Heart right ventricle (tissue), 16 donors: ENCODE measurements at regions not wholly inside any gene's neighbourhood (a gene's known extent, or its start where the extent isn't known, plus 50 kb on each side); places are given as distances from the start of the nearest gene placed in this dataset.

Experiments used
- ATAC-seq, 8 donors: fragments of 200-7000 bp; cut with Tn5 transposase; one replicate each; pipeline ENCODE4 v1.9.1; 2020; ENCODE audit warnings: mild to moderate bottlenecking in 8 of 8, moderate library complexity in 8 of 8, moderate number of reproducible peaks in 1 of 8
- DNase-seq, 2 donors: peaks; one replicate each; pipeline ENCODE4 v3.0.0-alpha.2; 2020
- H3K27ac ChIP-seq, 10 donors: fragments of 200-600 bp; sonication (generic) in 2 of 10; one replicate each; pipeline versions ENCODE4 v1.5.0 to v1.8.0; 2020 to 2022; ENCODE audit warnings: mild to moderate bottlenecking in 3 of 10
- H3K27me3 ChIP-seq, 7 donors: fragments of 200-600 bp; one replicate each; pipeline ENCODE4 v1.8.0; 2021 to 2022; ENCODE audit warnings: mild to moderate bottlenecking in 2 of 7
- H3K36me3 ChIP-seq, 9 donors: fragments of 200-600 bp; sonication (generic) in 1 of 9; one replicate each; pipeline versions ENCODE4 v1.5.0 to v1.8.0; 2020 to 2022; ENCODE audit warnings: mild to moderate bottlenecking in 2 of 9
- H3K4me1 ChIP-seq, 9 donors: fragments of 200-600 bp; sonication (generic) in 1 of 9; one replicate each; pipeline versions ENCODE4 v1.5.0 to v1.8.0; 2020 to 2022; ENCODE audit warnings: mild to moderate bottlenecking in 4 of 9
- H3K4me3 ChIP-seq, 10 donors: fragments of 200-600 bp; sonication (generic) in 2 of 10; one replicate each; pipeline versions ENCODE4 v1.5.0 to v1.8.0; 2020 to 2022; ENCODE audit warnings: mild to moderate bottlenecking in 7 of 10, moderate library complexity in 2 of 10
- H3K9me3 ChIP-seq, 11 donors: fragments of 200-600 bp in 10 of 11; sonication (generic) in 2 of 11; one replicate each; pipeline versions ENCODE4 v1.5.0 to v1.8.0; 2013 to 2022; ENCODE audit warnings: mild to moderate bottlenecking in 2 of 11, control low read depth in 1 of 11, moderate library complexity in 1 of 11
- WGBS, 2 donors: extraction: QIAGEN DNeasy Blood & Tissue Kit; methylation state at CpG; one replicate each; pipeline ENCODE4 v1.1.7; 2013; ENCODE audit warnings: inconsistent platforms in 1 of 2; 5-methylcytosine and 5-hydroxymethylcytosine counted together
- intact Hi-C, 10 donors: fragments of 100-400 bp; cut with DNase I; formaldehyde crosslinking; loops; one replicate each; pipeline versions ENCODE4 v1.11.1 to v1.14.2; 2022
- TF ChIP-seq, protein P1 (sequence below), 9 donors: fragments of 200-600 bp; sonication (generic) in 2 of 9; IDR thresholded peaks; one replicate each; pipeline versions ENCODE4 v1.5.0 to v1.8.0; 2021 to 2022; ENCODE audit warnings: antibody characterized with exemption in 9 of 9, mild to moderate bottlenecking in 5 of 9, moderate library complexity in 1 of 9
- donor health status: Arrhythmogenic right ventricular cardiomyopathy.
- donor health status: ischemic (EF 13 %, LVEDD 7.1; RV severe dilation, severe dysfunction).
- donor health status: healthy with polysubstance abuse.
- donor health status: DM: no; HTN: yes; CAD: no.
- donor health status: DM: no; HTN: no; CAD: no.
- donor health status: ischemic (EF 25% LVEDD 6.9; RV normal size, moderate dysfunction).
- donor health status: ischemic (EF 25% LVEDD 5.7; RV mildly dilated, moderate dysfunction).
- donor health status: healthy.
- donor health status: DM: yes; HTN: yes; CAD: no.
- donor health status: Ischemic cardiomyopathy.
- donor health status: ischemic (EF 35%, LVEDD 5.7; RV mildly dilated, moderate dysfunction).
- donor health status: nonischemic (EF 11% LVEDD 7.7; RV severe dilation, severe dysfunction).
- donor health status: DM: yes; HTN: yes; CAD: no.
- donor health status: PGD.
- donor health status: ischemic (EF 29% LVEDD 5.4; RV normal size, mild dysfunction).
- donor health status: nonischemic (EF 23%, LVEDD 6.1; RV moderate dilation, normal function).

DNA sequence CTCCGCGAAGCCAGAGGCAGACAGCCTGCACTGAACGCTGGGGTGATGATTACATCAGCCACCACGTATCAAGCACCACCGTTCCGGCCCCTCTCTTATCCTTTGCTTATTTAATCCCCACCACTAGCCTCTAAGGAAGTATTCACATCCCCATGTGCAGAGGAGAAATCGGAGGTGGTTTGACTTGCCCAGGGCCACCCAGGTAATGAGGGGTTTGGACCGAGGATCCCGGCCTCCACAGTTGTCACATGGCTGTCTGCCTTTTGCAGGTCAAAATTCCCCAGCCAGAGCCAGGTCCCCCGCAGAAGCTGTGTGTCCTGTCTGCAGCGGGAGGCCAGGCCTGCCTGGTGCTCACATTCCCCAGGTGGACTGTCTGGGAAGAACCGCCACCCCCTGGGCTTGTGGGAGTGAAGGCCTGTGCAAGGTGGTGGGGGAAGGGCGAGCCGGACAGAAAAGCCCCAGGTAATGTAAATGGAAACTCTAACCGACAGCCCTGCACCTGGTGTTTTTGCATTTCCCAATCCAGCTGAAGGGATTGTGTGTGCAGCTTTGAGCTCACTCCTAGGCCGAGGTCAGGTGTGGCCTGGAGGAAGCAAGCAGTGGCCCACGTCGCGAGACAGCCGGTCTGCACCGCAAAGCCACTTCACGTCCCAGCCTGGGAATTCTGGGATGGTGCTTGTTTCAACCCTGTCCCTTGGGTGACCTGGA is 108.5 kb upstream of the ID2 start:
- Histone ChIP-seq H3K36me3 (no peaks in the 10 kb centered on the region), H3K27me3 (no peaks in the 10 kb centered on the region), H3K4me1 (peaks cover 0 to 37% (median 10%) of the 10 kb centered on the region in 9 donors), H3K4me3 (no peak overlapping the region), H3K9me3 (no peaks in the 10 kb centered on the region), H3K27ac (no peak overlapping the region)
- DNase-seq = no peak
- intact Hi-C loops = loop anchor here in 1 of 10 donors (10.0 kb wide), 1 partner anchor 89 kb away; no protein-coding TSS in a partner anchor
- no peak for ATAC-seq
- WGBS, 2 donors = 95% methylated on average over 22 of the region's 22 CpGs
- TF ChIP-seq, protein P1, sequence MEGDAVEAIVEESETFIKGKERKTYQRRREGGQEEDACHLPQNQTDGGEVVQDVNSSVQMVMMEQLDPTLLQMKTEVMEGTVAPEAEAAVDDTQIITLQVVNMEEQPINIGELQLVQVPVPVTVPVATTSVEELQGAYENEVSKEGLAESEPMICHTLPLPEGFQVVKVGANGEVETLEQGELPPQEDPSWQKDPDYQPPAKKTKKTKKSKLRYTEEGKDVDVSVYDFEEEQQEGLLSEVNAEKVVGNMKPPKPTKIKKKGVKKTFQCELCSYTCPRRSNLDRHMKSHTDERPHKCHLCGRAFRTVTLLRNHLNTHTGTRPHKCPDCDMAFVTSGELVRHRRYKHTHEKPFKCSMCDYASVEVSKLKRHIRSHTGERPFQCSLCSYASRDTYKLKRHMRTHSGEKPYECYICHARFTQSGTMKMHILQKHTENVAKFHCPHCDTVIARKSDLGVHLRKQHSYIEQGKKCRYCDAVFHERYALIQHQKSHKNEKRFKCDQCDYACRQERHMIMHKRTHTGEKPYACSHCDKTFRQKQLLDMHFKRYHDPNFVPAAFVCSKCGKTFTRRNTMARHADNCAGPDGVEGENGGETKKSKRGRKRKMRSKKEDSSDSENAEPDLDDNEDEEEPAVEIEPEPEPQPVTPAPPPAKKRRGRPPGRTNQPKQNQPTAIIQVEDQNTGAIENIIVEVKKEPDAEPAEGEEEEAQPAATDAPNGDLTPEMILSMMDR (IDR thresholded peaks at IDR 0.05) = no peak

DNA sequence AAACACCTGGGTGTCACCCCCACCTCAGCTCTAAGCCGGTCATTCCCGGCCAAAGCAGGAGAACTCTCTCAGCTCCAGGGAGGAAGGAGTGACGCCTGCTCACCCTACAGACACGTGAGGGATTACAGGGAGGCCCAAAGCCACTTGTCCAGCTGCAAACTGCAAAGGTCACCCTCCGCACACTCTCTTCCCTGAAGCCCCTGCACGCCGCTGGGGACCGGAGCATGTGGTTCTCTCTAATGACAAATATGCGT is 108.0 kb upstream of the ID2 start:
- H3K4me1 ChIP-seq = peaks cover 0 to 37% (median 10%) of the 10 kb centered on the region in 9 donors
- TF ChIP-seq, protein P1 (IDR thresholded peaks at IDR 0.05) = no peak
- no peak for DNase-seq
- H3K9me3 ChIP-seq = no peaks in the 10 kb centered on the region
- no peaks in the 10 kb centered on the region for H3K27me3 ChIP-seq
- no peak for ATAC-seq
- no peak overlapping the region for H3K27ac ChIP-seq
- no peaks in the 10 kb centered on the region for H3K36me3 ChIP-seq
- H3K4me3 ChIP-seq = no peak overlapping the region
- intact Hi-C loops = loop anchor here in 1 of 10 donors (10.0 kb wide), 1 partner anchor 89 kb away; no protein-coding TSS in a partner anchor
- WGBS, 2 donors = 95 to 96% methylated on average over 9 of the region's 9 CpGs

DNA sequence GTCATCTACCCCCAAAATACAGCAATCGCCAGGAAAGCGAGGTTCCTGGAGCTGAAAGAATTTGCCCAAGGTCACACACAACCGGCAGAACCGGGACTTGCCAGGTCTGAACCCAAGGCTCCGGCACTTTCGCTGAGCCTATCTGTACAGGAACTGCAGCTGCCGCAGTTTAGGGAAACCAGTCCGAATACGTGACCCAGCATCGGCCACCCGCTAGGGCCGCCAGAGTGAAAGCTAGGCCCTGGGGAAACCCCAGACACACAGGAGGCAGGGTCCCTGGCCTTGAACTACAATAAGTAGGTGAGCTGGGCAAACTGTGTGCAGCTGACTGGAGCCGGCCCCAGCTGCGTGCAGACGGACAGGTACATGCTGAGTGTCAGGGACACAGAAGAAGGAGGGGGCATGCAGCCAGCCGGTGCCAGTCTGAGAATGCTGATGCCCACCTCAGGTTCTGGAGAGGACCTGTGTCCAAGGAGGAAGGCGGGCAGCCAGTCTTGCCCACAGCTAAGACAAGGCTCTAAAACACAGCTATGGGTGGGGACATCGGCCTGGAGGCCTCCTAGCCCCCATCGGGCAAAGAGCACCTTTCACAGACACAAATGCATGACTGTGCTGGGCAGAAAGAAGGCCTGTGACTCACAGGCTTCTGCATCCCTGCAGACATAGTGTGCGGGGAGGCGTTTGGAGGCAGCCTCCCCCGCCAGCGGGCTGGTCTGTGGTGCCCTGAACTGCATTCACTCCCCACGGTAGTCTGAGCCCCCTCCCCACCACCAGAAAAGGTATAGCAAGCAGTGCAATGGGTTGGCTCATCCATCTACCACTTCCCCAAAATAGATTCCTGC is 107.4 kb upstream of the ID2 start:
- Histone ChIP-seq H3K4me3 (no peak overlapping the region), H3K27ac (no peak overlapping the region), H3K27me3 (no peaks in the 10 kb centered on the region), H3K9me3 (no peaks in the 10 kb centered on the region), H3K36me3 (no peaks in the 10 kb centered on the region), H3K4me1 (peaks cover 0 to 37% (median 10%) of the 10 kb centered on the region in 9 donors)
- peak in 4 of 8 donors; percentile 10 to 48 (median 24) for ATAC-seq
- TF ChIP-seq, protein P1 (IDR thresholded peaks at IDR 0.05) = no peak
- no peak for DNase-seq
- 91 to 95% methylated on average over 24 of the region's 24 CpGs for WGBS, 2 donors
- intact Hi-C loops = loop anchor here in 1 of 10 donors (10.0 kb wide), 1 partner anchor 90 kb away; no protein-coding TSS in a partner anchor

DNA sequence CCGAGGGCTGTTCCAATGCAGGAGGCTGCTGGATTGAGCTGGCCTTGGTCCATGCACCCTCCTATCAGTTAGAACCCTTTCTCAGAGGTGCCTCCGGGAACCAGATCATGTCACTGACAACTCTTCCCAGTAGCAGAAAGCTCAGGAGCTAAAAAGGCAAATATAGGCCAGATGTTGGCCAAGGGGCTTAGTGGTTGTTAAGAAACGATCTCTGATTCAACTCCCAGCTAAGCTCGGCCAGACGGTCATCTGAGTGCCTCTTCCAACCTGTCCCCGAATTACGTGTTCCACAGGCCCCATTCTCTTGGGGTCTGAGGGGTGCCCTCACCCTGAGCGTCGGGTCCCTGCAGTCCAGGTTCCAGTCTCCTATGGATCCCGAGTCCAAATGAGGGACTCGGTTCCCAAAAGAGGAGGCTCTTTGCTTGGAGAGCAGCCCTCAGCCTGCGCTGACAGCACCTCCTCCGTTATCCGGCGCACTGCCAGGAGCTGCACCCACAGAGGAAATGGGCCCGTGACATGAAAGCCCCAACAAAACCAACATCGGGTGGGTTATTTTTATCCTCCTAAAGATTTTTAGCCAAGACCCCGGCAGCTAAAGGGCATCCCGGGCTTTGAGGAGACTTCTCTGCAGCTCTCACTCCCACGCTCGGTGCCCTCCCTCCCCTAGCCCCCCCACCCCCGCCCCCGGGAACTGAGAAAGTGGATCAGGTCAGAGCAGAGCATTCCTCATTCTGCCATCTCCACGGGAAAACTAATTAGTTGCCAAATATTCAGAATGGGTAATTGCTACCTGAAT is 106.6 kb upstream of the ID2 start:
- Histone ChIP-seq H3K9me3 (no peaks in the 10 kb centered on the region), H3K4me3 (peak overlapping the region in 1 of 10 donors; percentile 16), H3K36me3 (no peaks in the 10 kb centered on the region), H3K27ac (peak overlapping the region in 1 of 10 donors; percentile 33), H3K4me1 (peaks cover 0 to 37% (median 10%) of the 10 kb centered on the region in 9 donors), H3K27me3 (no peaks in the 10 kb centered on the region)
- ATAC-seq = peak in 4 of 8 donors; percentile 26 to 40 (median 36)
- WGBS, 2 donors = 49 to 51% methylated on average over 24 of the region's 24 CpGs
- no peak for DNase-seq
- TF ChIP-seq, protein P1 (IDR thresholded peaks at IDR 0.05) = no peak
- intact Hi-C loops = loop anchor here in 1 of 10 donors (10.0 kb wide), 1 partner anchor 90 kb away; no protein-coding TSS in a partner anchor
